ENCODE measurements at regions not wholly inside any gene's neighbourhood (a gene's known extent, or its start where the extent isn't known, plus 50 kb on each side); places are given as distances from the start of the nearest gene placed in this dataset.

GRCh38 chr17:54841656-54842055, 59.0 kb upstream of the TOM1L1 start:
- no peak for TF ChIP-seq CTCF (IDR thresholded peaks at IDR 0.05)
- TF ChIP-seq POLR2A (IDR thresholded peaks at IDR 0.05), result no peak

All from right lobe of liver (tissue), 4 donors.